GM21825 (cell line): ENCODE measurements at regions not wholly inside any gene's neighbourhood (a gene's known extent, or its start where the extent isn't known, plus 50 kb on each side); places are given as distances from the start of the nearest gene placed in this dataset.
"Not testable (repeated sequence)": the region's sequence is repeated elsewhere in the genome, so short reads cannot be mapped to it uniquely, and the experiment has no call there.

Experiments used
- ATAC-seq: cut with Tn5 transposase; IDR thresholded peaks from one replicate; pipeline ENCODE4 v1.9.1; 2021; ENCODE audit warnings: mild to moderate bottlenecking, moderate library complexity; ENCODE audit not compliant: unreplicated experiment

DNA sequence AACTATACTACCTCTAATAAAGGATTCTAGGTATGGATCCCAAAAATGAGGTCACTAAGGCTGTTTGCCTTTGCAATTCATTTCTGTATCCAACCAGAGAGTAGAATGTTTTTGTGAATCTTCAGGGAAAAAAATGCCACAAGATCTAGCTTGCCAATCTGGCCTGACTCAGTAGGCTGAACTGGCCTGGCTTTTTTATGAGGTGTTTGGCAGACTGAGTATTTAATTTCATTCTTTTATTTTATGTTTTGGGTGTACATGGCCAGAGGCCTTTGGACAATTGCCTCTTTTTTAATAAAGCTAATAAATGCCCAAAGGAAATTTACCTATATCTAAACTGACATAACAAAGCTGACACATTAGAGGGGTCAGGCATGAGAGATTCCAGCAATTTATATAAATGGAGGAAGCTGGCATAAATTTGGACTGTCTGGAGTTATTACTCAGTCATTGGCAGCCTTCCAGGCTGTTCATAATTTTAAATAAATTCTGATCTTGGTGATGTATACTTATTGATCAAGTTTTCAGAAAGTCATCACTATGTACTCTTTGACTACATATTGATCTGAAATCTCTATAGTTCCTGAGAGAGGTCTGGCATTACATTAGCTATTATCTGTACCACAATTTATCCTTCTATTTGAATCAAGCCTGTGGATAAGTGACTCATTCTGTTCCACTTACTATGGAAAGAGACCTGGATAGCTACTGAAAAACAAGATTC lies 376.4 kb upstream of the NOCT start:
- ATAC-seq: no peak

DNA sequence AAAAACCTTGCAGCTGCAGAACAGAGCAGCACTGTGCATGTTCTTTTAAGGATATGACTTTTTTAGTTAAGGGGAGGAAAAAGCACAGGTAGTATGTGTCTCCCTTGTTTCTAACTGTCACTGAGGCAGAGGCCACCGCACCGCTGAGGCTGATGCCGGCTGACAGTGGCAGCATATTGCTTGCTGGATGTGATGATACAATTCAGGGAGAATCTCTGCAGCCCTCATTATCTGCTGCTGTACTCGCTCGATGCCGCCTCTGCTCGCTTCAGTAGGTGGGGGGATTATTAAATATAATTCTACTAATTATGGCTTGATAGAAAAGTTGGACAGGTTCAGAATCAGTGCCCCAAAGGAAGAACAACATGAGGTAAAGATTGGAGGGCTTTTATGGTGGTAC lies 378.8 kb upstream of the NOCT start:
- no peak for ATAC-seq

DNA sequence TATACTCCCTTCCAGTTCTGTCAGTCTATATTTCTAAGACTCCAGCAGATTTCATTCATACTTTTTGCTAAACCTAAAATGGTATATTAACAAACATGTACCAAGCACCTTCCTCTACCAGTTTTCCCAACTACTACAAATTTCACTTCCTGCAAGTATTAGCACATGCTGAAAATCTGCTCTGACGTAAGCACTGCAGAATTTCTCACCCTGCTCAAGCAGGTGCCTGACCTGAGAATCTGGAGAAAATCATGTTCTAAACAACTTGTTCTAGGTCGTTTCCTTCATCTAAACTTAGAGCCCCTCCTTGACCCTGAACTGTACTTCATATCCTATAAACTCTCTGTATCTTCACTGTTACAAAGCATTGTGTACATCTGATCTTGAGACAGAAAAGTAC lies 380.7 kb upstream of the NOCT start:
- ATAC-seq: no peak

DNA sequence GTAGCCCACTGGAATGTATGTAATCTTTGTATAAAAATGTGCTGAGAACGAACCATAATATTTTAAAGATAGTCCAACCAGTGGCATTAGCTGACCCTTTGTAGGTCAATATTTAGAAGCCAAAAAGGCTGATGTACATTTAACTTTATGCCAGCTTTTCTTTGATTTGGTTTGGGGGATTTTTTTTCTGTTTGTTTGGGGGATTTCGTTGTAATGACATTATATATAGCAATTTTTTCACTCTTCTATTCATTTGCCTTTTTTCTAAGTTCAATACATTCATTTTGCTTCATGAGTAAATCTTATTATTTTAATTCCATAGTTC lies 382.0 kb upstream of the NOCT start:
- no peak for ATAC-seq

DNA sequence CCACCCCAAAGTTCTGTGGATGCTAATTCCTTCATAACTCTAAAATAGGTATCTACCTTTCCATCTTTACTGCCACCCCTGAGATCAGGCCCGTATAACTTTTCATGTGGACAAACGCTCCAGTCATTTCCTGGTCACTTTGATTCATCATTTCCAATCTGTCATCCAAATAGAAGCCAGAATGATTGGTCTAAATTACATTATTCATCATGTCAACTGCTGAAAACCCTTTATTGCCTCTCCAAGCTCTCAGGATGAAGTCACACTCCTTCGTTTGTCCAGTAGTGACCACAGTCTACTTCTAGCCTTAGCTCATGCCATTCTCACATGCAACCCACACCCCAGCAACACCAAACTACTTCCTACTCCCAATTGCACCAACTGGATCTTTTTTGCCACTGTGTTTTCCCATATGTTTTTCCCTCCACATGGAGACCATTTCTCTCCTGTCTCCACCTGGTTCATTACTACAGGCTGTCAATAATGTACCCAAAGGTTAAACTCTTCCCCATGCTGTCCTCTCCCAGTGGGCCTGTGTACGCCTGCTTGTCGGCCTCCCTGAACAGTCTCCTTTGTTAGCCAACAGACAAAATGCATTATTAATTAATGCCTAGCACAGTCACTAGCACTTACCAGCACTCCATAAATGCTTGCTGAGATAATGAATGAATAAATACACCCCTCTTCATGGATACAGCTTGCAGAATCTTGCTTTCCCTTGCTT lies 382.6 kb upstream of the NOCT start:
- no peak for ATAC-seq

DNA sequence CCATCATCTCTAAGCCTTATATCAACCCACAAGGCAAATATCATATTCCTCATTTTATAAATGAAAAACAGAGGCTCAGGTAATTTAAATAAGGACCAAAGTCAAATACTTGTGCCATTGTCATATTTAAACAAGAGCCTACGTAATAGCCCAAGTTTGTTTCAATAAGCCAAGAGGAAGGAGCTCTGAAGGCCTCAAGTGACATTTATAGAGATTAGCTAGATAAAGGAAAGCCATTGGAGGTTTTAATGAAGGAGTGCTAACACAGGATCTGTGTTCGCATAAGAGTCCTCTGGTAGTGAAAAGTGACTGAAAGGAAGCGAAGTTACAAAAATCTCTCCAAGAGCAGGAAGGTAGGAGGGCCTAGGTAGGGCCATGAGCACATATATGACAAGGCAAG lies 384.9 kb upstream of the NOCT start:
- ATAC-seq: no peak

DNA sequence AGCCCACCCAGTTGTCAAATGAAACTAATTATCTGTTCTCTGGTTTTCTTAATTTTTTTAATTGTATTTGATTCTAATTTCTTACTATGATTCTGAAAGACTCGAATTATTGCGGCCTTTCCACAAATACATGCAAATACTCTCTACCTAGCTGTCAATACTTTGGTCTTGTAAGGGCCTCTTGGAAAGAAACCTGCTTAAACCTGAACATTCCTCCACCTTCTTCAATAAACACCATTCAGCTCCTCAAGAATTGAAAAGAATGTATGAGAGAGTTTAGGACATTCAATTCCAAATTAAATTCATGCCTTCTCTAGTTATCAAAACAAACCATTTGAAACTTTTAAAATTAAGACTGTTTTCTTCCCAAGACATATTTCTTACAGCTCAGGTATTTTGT lies 385.9 kb upstream of the NOCT start:
- no peak for ATAC-seq

DNA sequence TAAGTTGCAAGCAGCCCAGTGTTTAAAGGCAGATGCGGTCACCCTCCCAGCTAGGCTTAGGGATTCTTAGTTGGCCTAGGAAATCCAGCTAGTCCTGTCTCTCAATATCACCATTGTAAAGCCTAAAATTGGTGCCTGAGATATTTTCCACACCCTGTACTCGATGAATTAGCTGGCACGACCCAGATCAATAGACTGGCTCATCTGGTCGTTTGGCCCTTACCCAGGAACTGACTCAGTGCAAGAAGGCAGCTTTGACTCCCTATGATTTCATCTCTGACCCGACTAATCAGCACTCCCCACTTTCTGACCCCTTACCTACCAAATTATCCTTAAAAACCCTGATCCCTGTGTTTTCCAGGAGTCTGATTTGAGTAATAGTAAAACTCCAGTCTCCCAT lies 384.9 kb upstream of the SLC7A11 start:
- ATAC-seq: no peak

DNA sequence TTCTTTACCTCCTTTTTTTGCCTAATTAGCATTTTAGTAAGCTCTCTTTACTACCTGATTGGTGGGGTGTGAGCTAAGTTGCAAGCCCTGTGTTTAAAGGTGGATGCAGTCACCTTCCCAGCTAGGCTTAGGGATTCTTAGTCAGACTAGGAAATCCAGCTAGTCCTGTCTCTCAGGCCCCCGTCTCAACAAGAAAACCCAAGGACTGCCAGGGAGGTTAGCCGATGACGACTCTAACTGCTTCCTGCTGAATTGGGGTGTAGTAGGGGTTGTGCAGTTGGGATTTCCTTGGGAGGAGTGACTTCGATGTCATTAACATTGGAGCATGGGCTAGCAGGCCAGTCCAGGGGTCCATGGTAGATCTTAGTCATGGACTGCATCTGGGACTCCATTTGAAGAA lies 380.2 kb upstream of the SLC7A11 start:
- ATAC-seq: not testable (repeated sequence)

DNA sequence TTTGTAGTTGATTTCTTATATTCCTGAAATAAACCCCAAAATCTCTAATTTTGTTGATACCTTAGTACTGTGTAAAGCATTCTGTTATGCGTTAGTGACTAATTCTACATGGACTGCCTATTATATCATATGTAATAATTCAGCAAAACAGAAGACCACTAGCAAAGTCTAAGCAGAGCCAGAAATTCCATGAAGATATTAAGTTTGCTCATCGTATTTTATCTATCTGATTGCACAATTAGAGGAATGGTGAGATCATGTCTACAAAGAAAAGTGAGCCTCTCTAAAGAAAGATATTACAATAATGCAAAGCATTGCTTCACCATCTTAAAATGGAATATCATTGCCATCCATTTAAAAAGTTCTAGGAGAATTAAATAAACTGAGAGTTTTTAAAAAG lies 374.6 kb upstream of the SLC7A11 start:
- ATAC-seq: no peak

DNA sequence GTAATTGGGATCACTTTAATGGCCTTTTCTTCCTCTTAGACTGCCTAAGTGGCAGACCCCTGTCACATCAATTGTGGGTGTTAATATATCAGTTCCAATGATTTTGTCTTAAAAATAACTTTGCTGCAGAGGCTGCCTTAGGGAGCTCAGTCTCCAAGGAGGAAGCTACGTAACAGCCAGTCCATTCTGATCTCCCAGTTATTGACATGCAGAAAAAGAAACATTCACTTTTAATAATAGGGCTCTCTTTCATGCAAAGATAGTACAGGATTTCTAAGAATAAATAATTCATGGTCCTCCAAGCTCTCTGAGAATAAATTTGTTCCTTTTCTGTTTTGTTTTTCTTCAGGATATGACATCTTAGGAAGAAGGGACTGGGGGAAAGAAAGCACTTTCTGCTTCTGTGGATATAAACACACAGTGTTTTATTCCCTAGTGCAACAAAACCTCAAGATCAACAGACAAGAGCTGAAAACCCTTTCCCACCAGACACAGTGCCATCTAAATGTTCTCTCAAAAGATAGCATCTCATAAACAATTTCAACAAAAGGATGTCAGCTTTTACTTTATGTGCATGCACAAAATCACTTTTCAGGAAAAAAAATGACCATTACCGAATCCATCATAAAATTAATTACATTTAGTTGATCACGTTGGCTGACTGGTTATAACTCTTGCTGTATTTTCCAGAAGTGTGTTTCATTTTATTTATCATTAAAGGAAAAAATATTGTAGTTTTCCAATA lies 372.4 kb upstream of the SLC7A11 start:
- no peak for ATAC-seq

DNA sequence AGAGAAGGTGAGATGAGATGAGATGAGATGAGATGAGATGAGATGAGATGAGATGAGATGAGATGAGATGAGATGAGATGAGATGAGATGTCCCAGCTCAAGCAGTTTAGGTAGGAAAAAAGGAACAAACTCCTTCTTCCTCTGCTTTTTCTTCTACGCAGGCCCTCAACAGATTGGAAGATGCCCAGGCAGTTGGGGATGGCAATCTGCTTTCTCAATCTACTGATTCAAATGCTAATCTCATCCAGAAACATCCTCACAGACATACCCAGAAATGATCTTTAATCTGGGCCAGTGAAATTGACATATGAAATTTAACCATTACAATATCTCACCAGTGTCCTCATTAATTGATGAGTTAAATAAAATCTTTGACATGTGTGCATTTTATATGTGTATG lies 370.3 kb upstream of the SLC7A11 start:
- no peak for ATAC-seq

DNA sequence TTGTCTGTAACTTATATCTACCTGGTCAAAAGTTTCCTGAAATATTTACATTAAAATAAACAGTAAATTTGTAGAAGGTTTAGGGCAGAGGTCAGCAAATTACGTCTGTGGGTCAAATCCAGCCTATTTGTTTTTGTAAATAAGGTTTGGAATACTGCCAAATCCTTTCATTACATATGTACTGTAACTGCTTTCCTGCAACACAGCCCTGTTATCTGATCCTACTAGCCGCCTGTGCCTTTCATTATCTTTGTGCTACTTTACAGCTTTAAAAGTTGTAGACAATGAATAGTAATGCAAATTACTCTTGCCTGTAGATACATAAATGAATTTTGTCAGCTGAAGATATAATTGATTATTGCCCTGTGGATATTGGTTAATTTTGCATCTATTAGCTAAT lies 369.6 kb upstream of the SLC7A11 start:
- no peak for ATAC-seq

DNA sequence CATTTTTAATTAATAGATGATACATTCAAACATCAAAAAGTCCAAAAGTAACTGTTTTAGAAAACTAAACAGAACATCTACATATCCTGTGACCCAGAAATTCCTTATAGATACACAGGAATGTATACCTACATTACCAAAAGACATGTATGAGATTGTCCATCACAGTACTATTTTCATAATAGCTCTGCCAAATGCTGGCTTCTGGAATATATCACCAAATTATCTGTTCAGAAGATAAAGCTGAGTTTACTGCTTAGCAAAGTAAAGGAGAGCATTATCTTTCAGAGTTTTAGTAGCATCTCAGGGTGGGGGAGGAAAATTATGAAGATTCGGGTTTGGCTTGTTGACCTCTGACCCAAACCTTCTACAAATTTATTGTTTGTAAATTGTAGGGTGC lies 368.9 kb upstream of the SLC7A11 start:
- ATAC-seq: no peak

DNA sequence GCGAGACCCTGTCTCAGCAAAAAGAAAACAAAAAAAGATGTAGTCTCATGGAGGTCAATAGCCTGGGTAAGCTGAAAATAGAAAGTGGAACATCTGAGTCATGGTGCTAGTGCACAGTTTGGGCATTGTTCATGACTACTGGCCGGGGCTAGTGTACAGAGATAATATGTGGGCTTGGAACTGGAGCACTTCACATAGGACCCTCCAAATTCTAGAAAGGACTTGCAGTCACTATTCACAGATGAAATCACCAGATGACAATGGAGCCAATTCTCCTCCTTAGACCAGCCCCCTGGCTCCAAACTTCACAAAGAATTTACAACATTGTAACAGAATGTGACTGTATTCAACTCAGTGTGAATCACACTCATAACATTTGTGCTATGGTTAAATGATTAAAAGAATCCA lies 367.8 kb upstream of the SLC7A11 start:
- no peak for ATAC-seq

DNA sequence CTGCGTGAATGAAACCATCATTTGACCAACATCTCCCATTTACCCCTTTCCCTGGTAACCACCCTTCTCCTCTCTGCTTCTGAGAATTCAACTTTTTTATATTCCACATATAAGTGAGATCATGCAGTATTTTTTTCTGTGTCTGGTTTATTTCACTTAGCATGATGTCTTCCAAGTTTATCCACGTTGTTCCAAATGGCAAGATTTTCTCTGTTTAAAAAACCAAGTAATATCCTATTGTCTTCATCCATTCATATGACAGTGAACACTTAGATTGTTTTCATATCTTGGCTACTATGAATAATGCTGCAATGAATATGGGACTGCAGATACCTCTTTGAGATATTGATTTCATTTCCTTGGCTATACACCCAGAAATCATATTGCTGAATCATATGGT lies 362.4 kb upstream of the SLC7A11 start:
- no peak for ATAC-seq

DNA sequence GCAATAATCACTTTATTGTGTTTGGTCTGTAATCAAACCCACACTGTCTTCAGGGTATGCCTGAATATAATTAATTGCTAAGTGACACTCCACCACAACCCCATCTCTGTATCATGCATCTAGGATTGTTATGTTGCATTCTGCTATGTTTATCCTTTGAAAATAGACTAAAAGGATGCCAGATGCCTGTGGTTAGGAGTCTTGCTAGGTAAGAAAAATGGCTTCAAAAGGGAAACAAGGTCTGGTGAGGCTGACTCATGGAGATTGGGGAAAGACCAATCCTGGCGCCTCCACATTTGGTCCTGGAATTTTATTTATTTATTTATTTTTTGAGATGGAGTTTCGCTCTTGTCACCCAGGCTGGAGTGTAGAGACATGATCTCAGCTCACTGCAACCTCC lies 360.5 kb upstream of the SLC7A11 start:
- ATAC-seq: no peak

DNA sequence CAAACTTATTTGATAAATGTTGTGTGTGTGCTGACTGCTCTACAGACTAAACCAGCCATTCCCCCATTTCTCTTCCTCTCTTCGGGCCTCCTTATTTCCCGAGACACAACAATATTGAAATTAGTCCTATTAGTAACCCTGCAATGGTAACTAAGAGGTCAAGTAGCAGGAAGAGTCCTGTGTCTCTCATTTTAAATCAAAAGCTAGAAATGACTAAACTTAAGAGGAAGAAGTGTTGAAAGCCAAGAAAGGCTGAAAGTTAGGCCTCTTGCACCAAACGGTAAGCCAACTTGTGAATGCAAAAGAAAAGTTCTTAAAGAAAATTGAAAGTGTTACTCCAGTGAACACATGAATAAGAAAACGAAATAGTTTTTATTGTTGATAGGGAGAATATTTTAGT lies 357.8 kb upstream of the SLC7A11 start:
- no peak for ATAC-seq

DNA sequence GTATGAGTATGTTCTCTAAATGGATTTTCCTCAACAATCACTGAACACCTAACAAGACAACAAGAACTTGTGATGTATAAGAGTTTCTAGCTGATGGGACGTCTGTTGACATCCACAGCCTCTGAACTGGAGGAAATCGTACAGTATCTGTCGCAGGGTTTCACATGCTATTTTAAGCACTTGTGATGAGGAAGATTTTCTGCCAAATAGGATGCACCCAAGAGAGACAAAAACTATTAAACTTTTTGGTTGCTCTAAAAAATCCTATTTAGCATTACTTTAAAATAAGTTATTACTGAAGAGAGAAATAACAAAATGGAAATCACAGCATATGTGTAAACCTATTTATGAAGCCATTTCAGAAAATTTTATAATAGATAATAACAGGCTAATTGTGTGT lies 356.1 kb upstream of the SLC7A11 start:
- no peak for ATAC-seq

DNA sequence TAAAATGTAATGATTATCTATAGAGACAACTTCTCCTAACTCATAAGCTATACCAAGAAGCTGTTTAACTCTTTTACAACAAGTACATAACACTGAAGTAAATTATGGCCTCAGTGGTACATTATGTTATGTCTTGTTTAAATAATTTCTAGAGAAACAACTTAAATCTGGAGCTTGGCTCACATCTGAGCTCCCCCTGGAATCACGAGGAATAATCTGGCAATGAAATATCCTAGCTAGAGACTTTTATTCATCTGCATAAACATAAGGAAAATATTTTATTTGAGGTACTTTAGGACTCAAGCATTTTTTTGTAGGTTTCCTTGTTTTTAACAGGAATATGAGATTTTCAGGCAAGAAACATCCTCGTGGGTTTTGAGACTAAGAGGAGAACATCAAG lies 354.7 kb upstream of the SLC7A11 start:
- ATAC-seq: no peak

DNA sequence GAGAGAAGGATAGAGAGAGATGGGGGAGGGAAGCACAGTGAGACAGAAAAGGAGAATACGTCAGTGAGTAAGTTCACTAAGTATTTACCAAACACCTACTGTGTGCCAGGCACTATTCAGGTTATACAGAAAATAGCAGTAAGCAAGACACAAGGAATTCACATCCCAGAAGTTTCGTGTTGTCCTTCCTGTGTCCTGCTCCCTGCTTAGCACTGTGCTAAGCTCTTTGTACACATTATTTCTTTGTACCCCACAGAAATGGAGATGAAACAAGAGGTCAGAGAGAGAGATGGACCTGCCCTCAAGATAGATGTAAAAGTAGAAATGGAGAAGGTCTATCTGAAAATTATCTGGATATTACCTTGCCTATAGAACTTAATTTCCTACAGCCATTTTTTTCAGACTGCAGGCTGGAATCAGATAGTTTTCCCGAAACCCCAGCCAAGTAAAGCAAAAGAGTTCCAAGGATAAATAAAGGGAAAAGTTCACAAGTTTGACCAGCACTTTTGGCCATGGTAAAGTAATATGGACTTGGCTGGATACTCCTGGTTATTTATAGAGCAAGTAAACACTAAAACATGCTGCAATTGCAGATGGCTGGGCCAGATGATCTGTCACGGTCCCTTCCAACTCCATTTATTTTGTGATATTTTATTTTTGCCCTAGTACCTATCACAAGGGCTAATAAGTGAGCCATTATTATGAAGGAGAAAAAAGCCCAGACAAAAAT lies 353.7 kb upstream of the SLC7A11 start:
- ATAC-seq: no peak

DNA sequence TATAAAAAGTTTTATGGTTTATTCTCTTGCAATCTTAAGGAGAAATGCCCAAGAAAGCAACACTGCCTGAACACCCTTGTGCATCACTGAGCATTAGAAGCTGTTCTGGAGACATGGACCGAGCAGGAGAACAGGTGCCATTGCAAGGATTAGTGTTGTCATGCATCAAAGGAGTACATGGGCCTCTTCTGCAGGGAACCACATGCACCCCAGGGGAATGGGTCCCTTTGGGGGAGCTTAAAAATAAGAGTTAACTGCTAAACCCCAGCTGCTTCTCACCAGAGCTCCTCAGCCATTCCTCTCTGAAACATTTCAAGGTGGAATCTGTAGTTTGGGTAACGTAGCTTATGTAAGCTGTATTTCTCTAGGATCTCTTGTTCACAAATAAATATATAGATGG lies 353.0 kb upstream of the SLC7A11 start:
- no peak for ATAC-seq
